HL-60 (cell line): ENCODE measurements at regions not wholly inside any gene's neighbourhood (a gene's known extent, or its start where the extent isn't known, plus 50 kb on each side); places are given as distances from the start of the nearest gene placed in this dataset.

Experiments
- DNase-seq, 2 experiments: peaks; one replicate each; pipeline ENCODE4 v3.0.0-alpha.2; 2010 to 2020; ENCODE audit warnings: low read depth in 1 of 2, low spot score in 1 of 2
- H3K27ac ChIP-seq: fragments of 250-450 bp; sonication (Bioruptor Pico); replicated peaks from 2 replicates; pipeline ENCODE4 v1.5.1; 2020; ENCODE audit warnings: mild to moderate bottlenecking, moderate library complexity
- H3K27me3 ChIP-seq: fragments of 250-450 bp; sonication (Bioruptor Pico); 2 replicates; pipeline ENCODE4 v1.5.1; 2021; ENCODE audit warnings: mild to moderate bottlenecking, moderate library complexity; ENCODE audit not compliant: insufficient read depth, poor library complexity, severe bottlenecking
- H3K4me3 ChIP-seq: replicated peaks from 2 replicates; pipeline ENCODE4 v1.5.1; 2011; ENCODE audit warnings: mild to moderate bottlenecking, control low read depth, low read length; ENCODE audit not compliant: insufficient read depth
- CTCF ChIP-seq: IDR thresholded peaks from one replicate; pipeline ENCODE4 v1.5.1; 2011; ENCODE audit warnings: low read length, control low read depth, inconsistent platforms; ENCODE audit not compliant: insufficient read depth
- GABPA ChIP-seq: IDR thresholded peaks from 2 replicates; pipeline ENCODE4 v1.6.1; 2012; ENCODE audit warnings: low read depth
- POLR2AphosphoS5 ChIP-seq: IDR thresholded peaks from 2 replicates; pipeline ENCODE4 v1.6.1; 2012; ENCODE audit warnings: low read depth
- REST ChIP-seq: IDR thresholded peaks from 2 replicates; pipeline ENCODE4 v1.6.1; 2012; ENCODE audit warnings: low read depth; ENCODE audit not compliant: insufficient replicate concordance
- SPI1 ChIP-seq: IDR thresholded peaks from 2 replicates; pipeline ENCODE4 v1.6.1; 2012; ENCODE audit warnings: low read depth, mild to moderate bottlenecking, borderline replicate concordance

- H3K4me3 ChIP-seq = no peak overlapping the region
- TF ChIP-seq GABPA (no peak), POLR2AphosphoS5 (no peak), CTCF (no peak), REST (no peak), SPI1 (no peak)
- no peak for DNase-seq
- H3K27me3 ChIP-seq = no peaks in the 10 kb centered on the region
- no peak overlapping the region for H3K27ac ChIP-seq
Measured at GRCh38 chr1:101356604-101357443, 120.0 kb downstream of the S1PR1 start.

GRCh38 chr1:101357444-101357986, 120.7 kb downstream of the S1PR1 start:
- Histone ChIP-seq H3K27ac (no peak overlapping the region), H3K27me3 (no peaks in the 10 kb centered on the region), H3K4me3 (no peak overlapping the region)
- peak; percentile 23 to 73 for DNase-seq
- TF ChIP-seq CTCF (peak; percentile 82), GABPA (no peak)

- Histone ChIP-seq H3K27ac (no peak overlapping the region), H3K4me3 (no peak overlapping the region), H3K27me3 (no peaks in the 10 kb centered on the region)
- no peak for DNase-seq
- TF ChIP-seq SPI1 = no peak
Measured at GRCh38 chr1:101360506-101360905, 123.7 kb downstream of the S1PR1 start.

- H3K4me3 ChIP-seq = no peak overlapping the region
- H3K27ac ChIP-seq = no peak overlapping the region
- no peaks in the 10 kb centered on the region for H3K27me3 ChIP-seq
- DNase-seq = no peak
- TF ChIP-seq REST (no peak), CTCF (no peak), SPI1 (no peak), POLR2AphosphoS5 (no peak), GABPA (no peak)
Measured at GRCh38 chr1:101363891-101364318, 127.1 kb downstream of the S1PR1 start.
